Right lobe of liver (tissue), 4 donors: ENCODE measurements at regions not wholly inside any gene's neighbourhood (a gene's known extent, or its start where the extent isn't known, plus 50 kb on each side); places are given as distances from the start of the nearest gene placed in this dataset.

Experiments
- POLR2A ChIP-seq: fragments of 450-650 bp; IDR thresholded peaks from one replicate; pipeline ENCODE4 v1.6.1; 2017; ENCODE audit warnings: antibody characterized with exemption, mild to moderate bottlenecking
- TF ChIP-seq, protein P1 (sequence below), 4 donors: fragments of 200-600 bp in 3 of 4; fragments of 450-650 bp in 1 of 4; IDR thresholded peaks; one replicate each; pipeline versions ENCODE4 v1.5.1 to v1.8.0; 2016 to 2022; ENCODE audit warnings: antibody characterized with exemption in 4 of 4, mild to moderate bottlenecking in 2 of 4
- donor health status: DM: no; HTN: no; CAD: no.
- donor health status: DM: no; HTN: no; CAD: no.
- donor health status: DM: no; HTN: yes; CAD: no.

DNA sequence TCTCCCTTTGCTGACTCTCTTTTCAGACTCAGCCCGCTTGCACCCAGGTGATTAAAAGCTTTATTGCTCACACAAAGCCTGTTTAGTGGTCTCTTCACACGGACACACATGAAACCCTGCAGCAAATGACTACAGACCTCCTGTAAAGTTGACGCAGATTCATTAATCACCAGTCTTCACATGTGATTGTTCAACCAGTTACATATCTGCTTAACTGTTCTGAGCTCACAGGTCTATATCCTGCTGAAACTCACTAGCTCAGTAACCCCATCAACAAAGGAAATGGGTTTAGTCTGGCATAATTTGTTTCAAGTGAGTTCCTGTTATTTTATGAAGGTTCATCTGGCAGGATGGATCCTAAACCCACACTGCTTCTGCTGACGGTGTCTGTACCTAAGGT, 68.4 kb upstream of the GJA8 start:
- TF ChIP-seq, protein P1, sequence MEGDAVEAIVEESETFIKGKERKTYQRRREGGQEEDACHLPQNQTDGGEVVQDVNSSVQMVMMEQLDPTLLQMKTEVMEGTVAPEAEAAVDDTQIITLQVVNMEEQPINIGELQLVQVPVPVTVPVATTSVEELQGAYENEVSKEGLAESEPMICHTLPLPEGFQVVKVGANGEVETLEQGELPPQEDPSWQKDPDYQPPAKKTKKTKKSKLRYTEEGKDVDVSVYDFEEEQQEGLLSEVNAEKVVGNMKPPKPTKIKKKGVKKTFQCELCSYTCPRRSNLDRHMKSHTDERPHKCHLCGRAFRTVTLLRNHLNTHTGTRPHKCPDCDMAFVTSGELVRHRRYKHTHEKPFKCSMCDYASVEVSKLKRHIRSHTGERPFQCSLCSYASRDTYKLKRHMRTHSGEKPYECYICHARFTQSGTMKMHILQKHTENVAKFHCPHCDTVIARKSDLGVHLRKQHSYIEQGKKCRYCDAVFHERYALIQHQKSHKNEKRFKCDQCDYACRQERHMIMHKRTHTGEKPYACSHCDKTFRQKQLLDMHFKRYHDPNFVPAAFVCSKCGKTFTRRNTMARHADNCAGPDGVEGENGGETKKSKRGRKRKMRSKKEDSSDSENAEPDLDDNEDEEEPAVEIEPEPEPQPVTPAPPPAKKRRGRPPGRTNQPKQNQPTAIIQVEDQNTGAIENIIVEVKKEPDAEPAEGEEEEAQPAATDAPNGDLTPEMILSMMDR (IDR thresholded peaks at IDR 0.05) = no peak
- no peak for TF ChIP-seq POLR2A
